ENCODE measurements at regions not wholly inside any gene's neighbourhood (a gene's known extent, or its start where the extent isn't known, plus 50 kb on each side); places are given as distances from the start of the nearest gene placed in this dataset.

DNA sequence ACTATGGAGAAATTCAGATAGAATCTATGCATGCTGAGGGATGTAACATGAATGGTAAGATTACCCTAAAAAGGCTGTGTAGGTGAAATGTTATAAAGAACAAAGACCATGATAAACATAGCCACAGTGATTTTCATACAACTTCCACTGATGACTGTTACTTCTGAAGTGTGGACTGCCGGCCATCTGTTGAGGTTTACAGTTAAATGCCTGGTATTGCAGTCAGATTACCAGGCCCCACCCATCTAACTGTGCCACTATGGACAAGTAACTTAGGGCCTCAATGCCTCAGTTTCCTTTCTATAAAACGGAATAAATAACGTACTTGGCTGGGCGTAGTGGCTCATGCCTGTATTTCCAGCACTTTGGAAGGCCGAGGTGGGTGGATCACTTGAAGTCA lies 395.6 kb downstream of the KLF12 start:
- Histone ChIP-seq H3K27ac (ENCODE audit: low read length) (no peak overlapping the region), H3K4me1 (ENCODE audit: control insufficient read depth, insufficient read depth, low read length) (no peaks in the 10 kb centered on the region), H3K27me3 (ENCODE audit: control insufficient read depth, insufficient read depth, low read length) (no peaks in the 10 kb centered on the region), H3K36me3 (ENCODE audit: control insufficient read depth, insufficient read depth, low read length) (no peaks in the 10 kb centered on the region), H3K9me3 (ENCODE audit: control insufficient read depth, insufficient read depth, low read depth, low read length) (no peaks in the 10 kb centered on the region), H3K4me3 (ENCODE audit: low read depth in 2 of 2, low read length in 2 of 2) (no peak overlapping the region)
- intact Hi-C loops (cut with micrococcal nuclease; ENCODE audit: unreplicated experiment), result no loop called here
- in situ Hi-C loops (cut with HindIII; ENCODE audit: low pct_unique_long_range_greater_than_20kb, low sequenced_read_pairs), result no loop called here
- no TSS peak for BruUV-seq (replicated peaks)
- DNase-seq (ENCODE audit: low read depth, low spot score) (no peak), ATAC-seq (no peak)
- TF ChIP-seq, protein P1, sequence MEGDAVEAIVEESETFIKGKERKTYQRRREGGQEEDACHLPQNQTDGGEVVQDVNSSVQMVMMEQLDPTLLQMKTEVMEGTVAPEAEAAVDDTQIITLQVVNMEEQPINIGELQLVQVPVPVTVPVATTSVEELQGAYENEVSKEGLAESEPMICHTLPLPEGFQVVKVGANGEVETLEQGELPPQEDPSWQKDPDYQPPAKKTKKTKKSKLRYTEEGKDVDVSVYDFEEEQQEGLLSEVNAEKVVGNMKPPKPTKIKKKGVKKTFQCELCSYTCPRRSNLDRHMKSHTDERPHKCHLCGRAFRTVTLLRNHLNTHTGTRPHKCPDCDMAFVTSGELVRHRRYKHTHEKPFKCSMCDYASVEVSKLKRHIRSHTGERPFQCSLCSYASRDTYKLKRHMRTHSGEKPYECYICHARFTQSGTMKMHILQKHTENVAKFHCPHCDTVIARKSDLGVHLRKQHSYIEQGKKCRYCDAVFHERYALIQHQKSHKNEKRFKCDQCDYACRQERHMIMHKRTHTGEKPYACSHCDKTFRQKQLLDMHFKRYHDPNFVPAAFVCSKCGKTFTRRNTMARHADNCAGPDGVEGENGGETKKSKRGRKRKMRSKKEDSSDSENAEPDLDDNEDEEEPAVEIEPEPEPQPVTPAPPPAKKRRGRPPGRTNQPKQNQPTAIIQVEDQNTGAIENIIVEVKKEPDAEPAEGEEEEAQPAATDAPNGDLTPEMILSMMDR (IDR thresholded peaks at IDR 0.05), result no peak
- no peak for TF ChIP-seq TCF7L2 (IDR thresholded peaks at IDR 0.05; ENCODE audit: low read depth, low read length)
- TF ChIP-seq POLR2AphosphoS5 (IDR thresholded peaks at IDR 0.05; ENCODE audit: low read depth, low read length), result no peak
- TF ChIP-seq, protein P2, sequence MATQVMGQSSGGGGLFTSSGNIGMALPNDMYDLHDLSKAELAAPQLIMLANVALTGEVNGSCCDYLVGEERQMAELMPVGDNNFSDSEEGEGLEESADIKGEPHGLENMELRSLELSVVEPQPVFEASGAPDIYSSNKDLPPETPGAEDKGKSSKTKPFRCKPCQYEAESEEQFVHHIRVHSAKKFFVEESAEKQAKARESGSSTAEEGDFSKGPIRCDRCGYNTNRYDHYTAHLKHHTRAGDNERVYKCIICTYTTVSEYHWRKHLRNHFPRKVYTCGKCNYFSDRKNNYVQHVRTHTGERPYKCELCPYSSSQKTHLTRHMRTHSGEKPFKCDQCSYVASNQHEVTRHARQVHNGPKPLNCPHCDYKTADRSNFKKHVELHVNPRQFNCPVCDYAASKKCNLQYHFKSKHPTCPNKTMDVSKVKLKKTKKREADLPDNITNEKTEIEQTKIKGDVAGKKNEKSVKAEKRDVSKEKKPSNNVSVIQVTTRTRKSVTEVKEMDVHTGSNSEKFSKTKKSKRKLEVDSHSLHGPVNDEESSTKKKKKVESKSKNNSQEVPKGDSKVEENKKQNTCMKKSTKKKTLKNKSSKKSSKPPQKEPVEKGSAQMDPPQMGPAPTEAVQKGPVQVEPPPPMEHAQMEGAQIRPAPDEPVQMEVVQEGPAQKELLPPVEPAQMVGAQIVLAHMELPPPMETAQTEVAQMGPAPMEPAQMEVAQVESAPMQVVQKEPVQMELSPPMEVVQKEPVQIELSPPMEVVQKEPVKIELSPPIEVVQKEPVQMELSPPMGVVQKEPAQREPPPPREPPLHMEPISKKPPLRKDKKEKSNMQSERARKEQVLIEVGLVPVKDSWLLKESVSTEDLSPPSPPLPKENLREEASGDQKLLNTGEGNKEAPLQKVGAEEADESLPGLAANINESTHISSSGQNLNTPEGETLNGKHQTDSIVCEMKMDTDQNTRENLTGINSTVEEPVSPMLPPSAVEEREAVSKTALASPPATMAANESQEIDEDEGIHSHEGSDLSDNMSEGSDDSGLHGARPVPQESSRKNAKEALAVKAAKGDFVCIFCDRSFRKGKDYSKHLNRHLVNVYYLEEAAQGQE (IDR thresholded peaks at IDR 0.05; ENCODE audit: insufficient read depth in 1 of 2, low read depth in 2 of 2, low read length in 1 of 2), result no peak
- no peak for TF ChIP-seq SIN3A (IDR thresholded peaks at IDR 0.05; ENCODE audit: borderline replicate concordance, insufficient read depth, low read depth, low read length)
- POLR2A ChIA-PET, result no interaction called here
- CTCF ChIA-PET, result no interaction called here

DNA sequence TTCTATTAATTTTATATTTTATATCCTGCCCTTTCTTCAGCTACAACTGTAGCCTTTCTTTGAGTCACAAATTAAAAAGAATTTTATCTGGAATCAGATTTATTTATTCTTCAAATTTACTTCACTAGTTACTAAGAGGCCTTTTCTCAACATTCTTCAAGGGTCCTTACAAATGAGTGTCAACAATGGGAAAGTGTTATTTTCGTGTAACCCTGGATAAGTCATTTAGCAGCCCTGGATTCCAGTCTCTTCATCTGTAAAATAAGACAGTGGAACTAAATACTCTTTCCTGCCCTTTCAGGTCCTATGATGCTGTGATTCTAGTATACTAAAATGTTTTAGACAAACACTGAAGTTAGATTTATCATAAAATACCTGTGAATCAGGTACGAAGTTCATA lies 397.0 kb downstream of the KLF12 start:
- Histone ChIP-seq H3K9me3 (ENCODE audit: control insufficient read depth, insufficient read depth, low read depth, low read length) (no peaks in the 10 kb centered on the region), H3K27ac (ENCODE audit: low read length) (no peak overlapping the region), H3K36me3 (ENCODE audit: control insufficient read depth, insufficient read depth, low read length) (no peaks in the 10 kb centered on the region), H3K4me1 (ENCODE audit: control insufficient read depth, insufficient read depth, low read length) (no peaks in the 10 kb centered on the region), H3K27me3 (ENCODE audit: control insufficient read depth, insufficient read depth, low read length) (no peaks in the 10 kb centered on the region), H3K4me3 (ENCODE audit: low read depth in 2 of 2, low read length in 2 of 2) (no peak overlapping the region)
- ChIA-PET CTCF (no interaction called here), POLR2A (no interaction called here)
- ATAC-seq (no peak), DNase-seq (ENCODE audit: low read depth, low spot score) (no peak)
- in situ Hi-C loops (cut with HindIII; ENCODE audit: low pct_unique_long_range_greater_than_20kb, low sequenced_read_pairs) (no loop called here), intact Hi-C loops (cut with micrococcal nuclease; ENCODE audit: unreplicated experiment) (no loop called here)
- no TSS peak for BruUV-seq (replicated peaks)
- TF ChIP-seq, protein P2 (IDR thresholded peaks at IDR 0.05; ENCODE audit: insufficient read depth in 1 of 2, low read depth in 2 of 2, low read length in 1 of 2), result no peak
- TF ChIP-seq TCF7L2 (IDR thresholded peaks at IDR 0.05; ENCODE audit: low read depth, low read length), result no peak
- no peak for TF ChIP-seq SIN3A (IDR thresholded peaks at IDR 0.05; ENCODE audit: borderline replicate concordance, insufficient read depth, low read depth, low read length)
- TF ChIP-seq, protein P1 (IDR thresholded peaks at IDR 0.05), result no peak
- TF ChIP-seq POLR2AphosphoS5 (IDR thresholded peaks at IDR 0.05; ENCODE audit: low read depth, low read length), result no peak
